Stimulated activated CD4-positive, alpha-beta T cell treated with anti-CD3 and anti-CD28 coated beads, TNF-alpha, amount 100 ng/mL, for 1 hour (primary cell): ENCODE measurements at regions not wholly inside any gene's neighbourhood (a gene's known extent, or its start where the extent isn't known, plus 50 kb on each side); places are given as distances from the start of the nearest gene placed in this dataset.

Source experiments
- DNase-seq, 3 donors: peaks; one replicate each; pipeline ENCODE4 v3.0.0-alpha.2; 2020; ENCODE audit warnings: low read depth in 3 of 3, low spot score in 1 of 3

DNA sequence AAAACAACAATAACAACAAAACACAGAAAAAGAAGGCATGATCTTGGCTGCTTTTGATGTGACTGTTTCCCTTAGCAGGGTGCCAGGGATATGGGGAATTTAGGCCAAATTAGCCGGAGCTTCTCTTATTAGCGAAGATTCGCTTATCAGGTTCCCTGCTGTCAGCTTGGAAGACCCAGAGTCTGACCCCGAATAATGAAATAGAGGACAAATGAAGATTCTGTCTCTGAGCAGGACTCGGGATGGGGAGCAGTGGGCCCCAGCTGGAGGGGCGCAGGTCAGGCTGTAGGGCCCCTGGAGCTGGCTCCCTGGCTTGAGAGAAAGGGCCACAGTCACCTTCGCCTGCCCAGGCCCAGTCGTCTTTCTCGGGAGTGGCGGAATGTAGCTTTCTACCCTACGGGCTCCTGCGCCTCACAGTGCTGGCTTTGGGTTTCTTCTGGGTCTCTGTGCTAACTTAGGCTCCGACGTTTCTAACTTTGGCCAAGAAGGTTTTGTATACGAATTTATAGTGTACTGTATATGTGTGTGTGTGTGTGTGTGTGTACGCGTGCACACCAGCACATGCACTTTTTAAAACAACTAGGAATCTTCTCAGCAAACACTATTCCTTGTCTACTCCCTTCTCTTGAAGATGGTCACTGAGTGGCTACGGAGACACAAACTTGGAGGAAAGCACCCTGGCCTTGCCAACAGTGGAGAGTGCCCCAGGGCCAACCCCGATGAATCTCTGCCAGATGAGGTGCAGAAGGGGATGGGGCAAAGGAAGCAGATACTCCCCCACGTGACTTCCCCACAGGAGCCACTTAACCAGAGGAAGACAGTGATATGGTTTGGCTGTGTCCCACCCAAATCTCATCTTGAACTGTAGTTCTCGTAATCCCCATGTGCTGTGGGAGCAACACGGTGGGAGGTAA lies 195.6 kb upstream of the COPS8 start:
- no peak for DNase-seq

DNA sequence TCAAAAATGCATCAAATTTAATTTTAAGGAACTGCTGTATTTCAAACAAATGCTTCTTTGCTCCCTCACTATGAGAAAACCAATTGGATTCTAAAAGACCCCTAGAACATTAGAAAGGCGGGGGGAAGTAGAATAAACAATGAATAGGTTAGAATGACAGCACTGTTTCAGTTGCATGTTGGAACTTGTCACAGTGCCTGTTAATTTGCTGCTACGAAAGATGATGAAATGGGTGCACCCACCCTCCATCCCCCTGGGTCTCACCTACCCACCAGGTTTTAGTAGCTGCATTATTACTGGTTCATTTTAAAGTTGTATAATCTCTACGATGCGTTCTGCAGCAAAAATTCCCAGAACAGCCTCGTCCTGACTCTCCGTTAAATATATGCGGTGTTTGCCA lies 193.0 kb upstream of the COPS8 start:
- DNase-seq: no peak

- DNase-seq: no peak
These were observed 190.9 kb upstream of the COPS8 start for GRCh38 chr2:236894791-236895190.

DNA sequence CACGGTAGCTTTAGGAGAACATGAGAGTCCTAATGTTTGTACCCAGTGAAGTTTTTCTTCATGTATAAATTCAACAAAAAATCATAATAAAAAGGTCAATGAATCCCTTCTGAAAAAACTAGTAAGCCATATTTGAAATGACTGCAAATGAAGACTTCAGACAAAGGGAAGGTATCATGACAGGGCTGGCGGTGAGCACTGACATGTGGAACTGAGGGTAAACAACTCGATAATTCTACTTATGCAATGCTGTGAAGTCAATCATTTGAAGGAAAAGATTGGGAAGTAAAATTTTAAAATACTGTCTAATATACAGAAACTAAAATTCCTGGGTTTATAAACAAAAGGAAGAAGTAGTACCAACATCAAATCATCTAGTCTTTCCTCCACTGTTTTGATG lies 190.2 kb upstream of the COPS8 start:
- no peak for DNase-seq

GRCh38 chr2:236896688-236897087 lies 189.0 kb upstream of the COPS8 start:
- DNase-seq: no peak

DNA sequence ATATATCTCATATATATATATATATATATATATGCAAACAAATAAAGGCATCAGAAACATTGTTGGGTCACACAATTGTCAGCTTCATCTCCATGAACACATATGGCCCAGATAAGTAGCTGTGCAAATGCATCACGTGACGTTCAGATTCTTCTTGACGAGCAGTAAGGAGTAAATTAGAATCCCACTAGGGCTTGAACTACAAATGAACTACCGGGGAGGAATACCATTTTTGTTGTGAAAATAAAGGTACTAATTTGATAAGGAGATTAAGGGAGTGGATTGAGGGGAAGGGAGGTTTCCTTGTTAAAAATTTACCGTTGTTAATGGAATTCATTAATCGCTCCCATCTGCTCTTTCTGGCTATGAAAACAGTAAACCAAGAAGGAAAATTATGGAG lies 186.5 kb upstream of the COPS8 start:
- DNase-seq: no peak

GRCh38 chr2:236899950-236900640 lies 185.6 kb upstream of the COPS8 start:
- DNase-seq: no peak

GRCh38 chr2:236901956-236902355 lies 183.7 kb upstream of the COPS8 start:
- no peak for DNase-seq

DNA sequence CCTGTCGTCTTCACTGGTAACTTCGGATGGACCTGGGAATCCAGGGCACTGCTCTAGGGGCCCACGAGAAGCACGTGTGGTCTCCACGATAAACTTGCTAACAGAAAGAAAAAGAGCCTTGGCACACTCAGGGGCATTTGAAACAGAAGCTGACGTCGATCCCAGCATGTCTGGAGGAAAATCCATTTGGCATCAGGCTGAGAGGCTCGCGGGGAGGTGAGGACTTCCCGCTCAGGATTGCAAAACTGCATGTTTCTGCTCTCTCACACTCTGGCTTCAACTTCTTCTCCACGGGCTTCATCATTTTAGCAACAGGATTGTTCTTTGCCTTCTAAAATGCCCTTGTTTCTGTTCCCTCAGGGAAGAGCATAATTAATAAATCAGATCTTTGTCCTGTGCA lies 181.7 kb upstream of the COPS8 start:
- no peak for DNase-seq

DNA sequence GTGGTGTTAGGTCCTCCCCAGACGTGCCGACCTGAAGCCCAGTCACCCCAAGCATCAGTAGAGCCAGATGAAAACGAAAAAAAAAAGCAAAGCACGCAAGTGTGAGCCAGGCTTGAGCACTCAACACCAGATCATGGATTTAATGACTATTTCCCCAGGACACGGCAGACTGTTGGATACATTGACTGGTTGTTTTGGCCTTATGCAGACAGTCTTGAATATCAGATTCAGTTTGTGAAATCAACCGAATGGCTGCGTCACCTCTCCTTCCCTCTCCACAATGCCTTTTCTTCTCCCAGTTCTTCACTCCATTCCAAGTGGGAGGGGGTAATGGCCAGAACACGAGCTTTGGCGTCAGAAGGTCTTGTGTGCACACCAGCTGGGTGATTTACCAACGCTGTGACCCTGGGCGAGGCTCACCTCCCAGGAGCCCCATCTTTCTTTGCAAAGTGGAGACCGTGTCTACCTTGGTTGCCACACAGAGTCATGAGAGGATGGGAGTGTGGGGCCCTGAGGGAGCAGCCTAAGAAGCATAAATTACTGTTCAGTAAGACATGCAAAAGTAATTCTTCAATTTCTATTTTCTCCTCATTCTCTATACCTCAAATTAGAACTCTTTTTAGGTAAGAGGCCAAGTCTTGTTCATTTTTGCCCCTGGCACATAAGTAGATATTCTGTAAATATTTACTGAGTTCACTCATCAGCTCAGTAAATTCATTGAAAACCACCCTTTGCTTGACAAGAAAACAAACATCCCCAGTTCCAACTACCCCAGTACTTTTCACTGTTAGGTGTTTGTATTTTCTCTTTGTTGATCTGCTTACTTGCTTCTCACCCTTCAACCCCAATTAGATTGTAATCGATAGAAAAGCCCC lies 181.1 kb upstream of the COPS8 start:
- DNase-seq: no peak

- no peak for DNase-seq
These were observed 179.7 kb upstream of the COPS8 start for GRCh38 chr2:236905976-236906375.

- no peak for DNase-seq
These were observed 177.1 kb upstream of the COPS8 start for GRCh38 chr2:236908439-236909192.

- no peak for DNase-seq
These were observed 176.5 kb upstream of the COPS8 start for GRCh38 chr2:236909193-236909504.

- no peak for DNase-seq
These were observed 175.9 kb upstream of the COPS8 start for GRCh38 chr2:236909802-236910201.

DNA sequence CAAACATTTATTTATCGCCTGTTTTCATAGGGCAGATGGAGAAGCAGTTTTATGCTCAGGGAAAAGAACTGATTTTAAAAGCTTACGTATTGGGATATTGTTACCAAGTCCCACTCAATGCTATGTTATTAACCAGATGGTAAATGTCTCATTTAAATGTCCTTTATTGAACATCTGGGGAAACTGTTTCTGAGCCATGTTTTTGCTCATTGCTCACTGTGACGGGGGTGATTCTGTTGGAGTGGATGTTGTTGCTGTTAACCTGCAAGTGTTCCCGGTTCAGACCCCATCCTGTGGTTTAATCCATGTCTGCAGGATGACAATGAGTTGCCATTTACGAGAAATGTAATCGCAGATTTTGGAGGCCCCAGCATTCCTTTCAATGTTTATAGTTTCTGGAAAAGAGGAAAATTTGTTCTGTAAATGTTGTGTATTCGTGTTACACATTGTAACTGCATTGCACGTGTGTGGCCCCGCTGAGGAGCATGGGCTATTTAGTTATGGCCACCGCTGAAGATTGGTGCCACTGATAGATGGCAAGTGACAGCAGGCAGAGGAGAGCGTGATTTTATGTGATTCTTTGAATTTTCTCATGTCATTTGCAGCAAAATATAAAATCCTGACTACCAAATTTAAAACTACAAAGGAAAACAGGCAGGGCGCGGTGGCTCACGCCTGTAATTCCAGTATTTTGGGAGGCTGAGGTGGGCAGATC lies 174.8 kb upstream of the COPS8 start:
- DNase-seq: no peak

- no peak for DNase-seq
These were observed 173.2 kb upstream of the COPS8 start for GRCh38 chr2:236912326-236913120.

DNA sequence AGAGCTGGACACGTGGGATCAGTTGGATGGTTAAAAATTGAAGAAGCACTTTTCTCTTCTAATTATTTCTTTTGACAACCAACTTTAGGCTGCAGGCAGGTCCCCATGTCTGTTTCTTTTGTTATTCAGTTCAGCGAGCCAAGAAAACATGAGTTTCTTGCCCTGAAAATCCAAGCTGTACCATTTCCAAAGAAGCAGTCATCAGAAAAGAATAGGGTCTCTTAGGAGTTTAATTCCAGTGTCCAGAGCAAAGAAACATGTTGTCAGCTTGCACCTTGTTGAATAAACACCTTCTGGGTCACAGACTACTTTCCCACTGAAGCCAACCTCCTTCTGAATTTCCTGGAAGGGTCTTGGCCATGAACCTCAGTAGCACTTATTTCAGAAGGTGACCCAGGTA lies 170.5 kb upstream of the COPS8 start:
- DNase-seq: no peak

- no peak for DNase-seq
These were observed 170.0 kb upstream of the COPS8 start for GRCh38 chr2:236915726-236916125.

GRCh38 chr2:236916181-236916580 lies 169.5 kb upstream of the COPS8 start:
- no peak for DNase-seq

DNA sequence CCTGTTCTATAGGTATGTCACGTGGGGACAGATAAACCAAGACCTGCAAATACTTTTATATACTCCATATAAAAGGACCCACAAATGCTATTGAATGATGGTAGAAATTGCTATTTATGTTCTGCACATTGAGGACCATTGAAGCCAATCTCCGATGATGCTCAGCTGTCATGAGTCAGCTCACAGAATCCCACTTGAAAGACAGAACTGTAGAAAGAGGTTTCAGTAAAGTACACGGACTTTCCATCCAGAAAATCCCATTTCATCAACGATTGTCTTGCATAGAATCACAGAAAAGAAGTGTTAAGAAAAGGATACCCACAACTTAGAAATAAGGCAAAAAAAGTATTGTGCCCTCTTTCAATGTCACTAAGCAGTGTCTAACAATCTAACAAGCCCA lies 169.0 kb upstream of the COPS8 start:
- no peak for DNase-seq
